Type B pancreatic cell (in vitro differentiated cells): ENCODE measurements at regions not wholly inside any gene's neighbourhood (a gene's known extent, or its start where the extent isn't known, plus 50 kb on each side); places are given as distances from the start of the nearest gene placed in this dataset.

Experiments used
- DNase-seq: peaks from one replicate; pipeline ENCODE4 v3.0.0; 2021; ENCODE audit warnings: mixed read lengths; ENCODE audit not compliant: unreplicated experiment; ENCODE audit errors: extremely low spot score
- H3K27ac Mint-ChIP-seq: 2 replicates; pipeline ENCODE4 v1.8.0; 2021; ENCODE audit warnings: mild to moderate bottlenecking, mixed read lengths
- H3K27me3 Mint-ChIP-seq: 2 replicates; pipeline ENCODE4 v1.8.0; 2021; ENCODE audit warnings: mixed read lengths
- H3K36me3 Mint-ChIP-seq: 2 replicates; pipeline ENCODE4 v1.8.0; 2021; ENCODE audit warnings: mixed read lengths
- H3K4me1 Mint-ChIP-seq: one replicate; pipeline ENCODE4 v1.8.0; 2021; ENCODE audit warnings: mixed read lengths; ENCODE audit not compliant: unreplicated experiment
- H3K4me3 Mint-ChIP-seq: 2 replicates; pipeline ENCODE4 v1.8.0; 2021; ENCODE audit warnings: mild to moderate bottlenecking, mixed read lengths
- H3K9me3 Mint-ChIP-seq: 2 replicates; pipeline ENCODE4 v1.8.0; 2021; ENCODE audit warnings: mixed read lengths
- TF ChIP-seq, protein P1 (sequence below): fragments of 200-600 bp; sonication (generic); conservative IDR thresholded peaks from 2 replicates; pipeline ENCODE4 v1.5.0; 2021; ENCODE audit warnings: antibody characterized with exemption, mild to moderate bottlenecking

GRCh38 chrX:6694221-6694620 is 159.3 kb upstream of the VCX3A start:
- no peaks in the 10 kb centered on the region for H3K36me3 Mint-ChIP-seq
- H3K27ac Mint-ChIP-seq, result no peak overlapping the region
- peaks cover 18% of the 10 kb centered on the region for H3K4me1 Mint-ChIP-seq
- H3K9me3 Mint-ChIP-seq, result peaks cover 11% of the 10 kb centered on the region
- H3K4me3 Mint-ChIP-seq, result no peak overlapping the region
- H3K27me3 Mint-ChIP-seq, result no peaks in the 10 kb centered on the region
- TF ChIP-seq, protein P1, sequence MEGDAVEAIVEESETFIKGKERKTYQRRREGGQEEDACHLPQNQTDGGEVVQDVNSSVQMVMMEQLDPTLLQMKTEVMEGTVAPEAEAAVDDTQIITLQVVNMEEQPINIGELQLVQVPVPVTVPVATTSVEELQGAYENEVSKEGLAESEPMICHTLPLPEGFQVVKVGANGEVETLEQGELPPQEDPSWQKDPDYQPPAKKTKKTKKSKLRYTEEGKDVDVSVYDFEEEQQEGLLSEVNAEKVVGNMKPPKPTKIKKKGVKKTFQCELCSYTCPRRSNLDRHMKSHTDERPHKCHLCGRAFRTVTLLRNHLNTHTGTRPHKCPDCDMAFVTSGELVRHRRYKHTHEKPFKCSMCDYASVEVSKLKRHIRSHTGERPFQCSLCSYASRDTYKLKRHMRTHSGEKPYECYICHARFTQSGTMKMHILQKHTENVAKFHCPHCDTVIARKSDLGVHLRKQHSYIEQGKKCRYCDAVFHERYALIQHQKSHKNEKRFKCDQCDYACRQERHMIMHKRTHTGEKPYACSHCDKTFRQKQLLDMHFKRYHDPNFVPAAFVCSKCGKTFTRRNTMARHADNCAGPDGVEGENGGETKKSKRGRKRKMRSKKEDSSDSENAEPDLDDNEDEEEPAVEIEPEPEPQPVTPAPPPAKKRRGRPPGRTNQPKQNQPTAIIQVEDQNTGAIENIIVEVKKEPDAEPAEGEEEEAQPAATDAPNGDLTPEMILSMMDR, result no peak
- DNase-seq, result no peak

GRCh38 chrX:6693051-6693450 is 158.1 kb upstream of the VCX3A start:
- no peaks in the 10 kb centered on the region for H3K36me3 Mint-ChIP-seq

GRCh38 chrX:6685489-6685888 is 150.6 kb upstream of the VCX3A start:
- no peaks in the 10 kb centered on the region for H3K4me1 Mint-ChIP-seq
- TF ChIP-seq, protein P1, result no peak
- H3K27me3 Mint-ChIP-seq, result no peaks in the 10 kb centered on the region
- H3K9me3 Mint-ChIP-seq, result peaks cover 18% of the 10 kb centered on the region
- H3K4me3 Mint-ChIP-seq, result no peak overlapping the region
- H3K36me3 Mint-ChIP-seq, result no peaks in the 10 kb centered on the region
- H3K27ac Mint-ChIP-seq, result no peak overlapping the region
- no peak for DNase-seq

More at GRCh38 chrX:6693051-6693450, 158.1 kb upstream of the VCX3A start:
- Mint-ChIP-seq H3K27me3 (no peaks in the 10 kb centered on the region), H3K4me1 (peaks cover 18% of the 10 kb centered on the region), H3K4me3 (no peak overlapping the region), H3K9me3 (peaks cover 11% of the 10 kb centered on the region), H3K27ac (no peak overlapping the region)
- TF ChIP-seq, protein P1, result no peak
- no peak for DNase-seq

- H3K4me1 Mint-ChIP-seq, result no peaks in the 10 kb centered on the region
- peaks cover 7% of the 10 kb centered on the region for H3K9me3 Mint-ChIP-seq
- no peak overlapping the region for H3K27ac Mint-ChIP-seq
Observed at GRCh38 chrX:6683353-6683752, 148.4 kb upstream of the VCX3A start.

DNA sequence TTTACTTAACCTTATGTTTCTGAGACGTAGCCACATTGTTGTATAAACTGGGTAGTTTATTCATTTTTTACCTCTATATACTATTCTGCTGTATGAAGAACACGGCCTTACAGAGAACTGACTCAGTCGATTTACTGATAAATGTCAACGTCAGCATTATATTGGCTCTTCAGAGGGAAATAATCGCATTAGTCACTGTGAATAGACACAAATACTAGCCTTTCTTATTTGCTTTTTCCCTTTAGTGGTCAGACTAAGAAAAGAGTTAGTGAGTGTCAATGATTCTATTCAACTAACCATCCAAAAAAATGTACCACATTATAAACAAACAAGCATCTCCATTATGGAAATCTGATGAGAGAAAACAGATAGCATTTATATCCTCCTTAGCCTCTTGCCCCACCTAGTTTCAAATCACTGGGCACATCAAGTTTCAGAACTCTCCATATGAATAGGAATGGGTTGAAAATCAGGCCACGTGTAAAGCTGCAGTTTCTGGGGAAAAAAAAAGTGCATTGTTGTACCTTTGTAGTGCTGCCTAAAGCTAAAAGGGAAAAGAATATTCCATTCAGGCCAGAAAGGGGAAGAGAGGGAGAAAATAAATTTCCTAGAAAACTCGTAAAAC is 146.7 kb upstream of the VCX3A start:
- TF ChIP-seq, protein P1, result no peak
- no peaks in the 10 kb centered on the region for H3K36me3 Mint-ChIP-seq
- no peaks in the 10 kb centered on the region for H3K27me3 Mint-ChIP-seq
- no peaks in the 10 kb centered on the region for H3K4me1 Mint-ChIP-seq
- no peak overlapping the region for H3K27ac Mint-ChIP-seq
- peaks cover 7% of the 10 kb centered on the region for H3K9me3 Mint-ChIP-seq
- DNase-seq, result no peak
- H3K4me3 Mint-ChIP-seq, result no peak overlapping the region

More at GRCh38 chrX:6683353-6683752, 148.4 kb upstream of the VCX3A start:
- Mint-ChIP-seq H3K4me3 (no peak overlapping the region), H3K36me3 (no peaks in the 10 kb centered on the region), H3K27me3 (no peaks in the 10 kb centered on the region)
- TF ChIP-seq, protein P1, result no peak
- DNase-seq, result no peak
